Coronary artery (tissue), 2 donors: ENCODE measurements at regions not wholly inside any gene's neighbourhood (a gene's known extent, or its start where the extent isn't known, plus 50 kb on each side); places are given as distances from the start of the nearest gene placed in this dataset.

Experiments
- DNase-seq: peaks from one replicate; pipeline ENCODE4 v3.0.0-alpha.2; 2017; ENCODE audit warnings: low spot score
- H3K27ac ChIP-seq, 2 donors: fragments of 200-600 bp; sonication (generic); one replicate each; pipeline ENCODE4 v1.5.1; 2016 to 2019
- H3K4me3 ChIP-seq: fragments of 200-600 bp; sonication (generic); 2 replicates; pipeline ENCODE4 v1.5.1; 2016; ENCODE audit warnings: mild to moderate bottlenecking, moderate library complexity
- TF ChIP-seq, protein P1 (sequence below): fragments of 200-600 bp; sonication (generic); IDR thresholded peaks from one replicate; pipeline ENCODE4 v1.5.1; 2019; ENCODE audit warnings: antibody characterized with exemption

- Histone ChIP-seq H3K4me3 (no peak overlapping the region), H3K27ac (no peak overlapping the region)
- DNase-seq: no peak
- TF ChIP-seq, protein P1, sequence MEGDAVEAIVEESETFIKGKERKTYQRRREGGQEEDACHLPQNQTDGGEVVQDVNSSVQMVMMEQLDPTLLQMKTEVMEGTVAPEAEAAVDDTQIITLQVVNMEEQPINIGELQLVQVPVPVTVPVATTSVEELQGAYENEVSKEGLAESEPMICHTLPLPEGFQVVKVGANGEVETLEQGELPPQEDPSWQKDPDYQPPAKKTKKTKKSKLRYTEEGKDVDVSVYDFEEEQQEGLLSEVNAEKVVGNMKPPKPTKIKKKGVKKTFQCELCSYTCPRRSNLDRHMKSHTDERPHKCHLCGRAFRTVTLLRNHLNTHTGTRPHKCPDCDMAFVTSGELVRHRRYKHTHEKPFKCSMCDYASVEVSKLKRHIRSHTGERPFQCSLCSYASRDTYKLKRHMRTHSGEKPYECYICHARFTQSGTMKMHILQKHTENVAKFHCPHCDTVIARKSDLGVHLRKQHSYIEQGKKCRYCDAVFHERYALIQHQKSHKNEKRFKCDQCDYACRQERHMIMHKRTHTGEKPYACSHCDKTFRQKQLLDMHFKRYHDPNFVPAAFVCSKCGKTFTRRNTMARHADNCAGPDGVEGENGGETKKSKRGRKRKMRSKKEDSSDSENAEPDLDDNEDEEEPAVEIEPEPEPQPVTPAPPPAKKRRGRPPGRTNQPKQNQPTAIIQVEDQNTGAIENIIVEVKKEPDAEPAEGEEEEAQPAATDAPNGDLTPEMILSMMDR: no peak
These were observed 905.8 kb upstream of the ADGRL2 start for GRCh38 chr1:80894921-80895320.

GRCh38 chr1:80893115-80893514, 907.6 kb upstream of the ADGRL2 start:
- Histone ChIP-seq H3K4me3 (no peak overlapping the region), H3K27ac (no peak overlapping the region)
- no peak for DNase-seq
- TF ChIP-seq, protein P1: no peak

DNA sequence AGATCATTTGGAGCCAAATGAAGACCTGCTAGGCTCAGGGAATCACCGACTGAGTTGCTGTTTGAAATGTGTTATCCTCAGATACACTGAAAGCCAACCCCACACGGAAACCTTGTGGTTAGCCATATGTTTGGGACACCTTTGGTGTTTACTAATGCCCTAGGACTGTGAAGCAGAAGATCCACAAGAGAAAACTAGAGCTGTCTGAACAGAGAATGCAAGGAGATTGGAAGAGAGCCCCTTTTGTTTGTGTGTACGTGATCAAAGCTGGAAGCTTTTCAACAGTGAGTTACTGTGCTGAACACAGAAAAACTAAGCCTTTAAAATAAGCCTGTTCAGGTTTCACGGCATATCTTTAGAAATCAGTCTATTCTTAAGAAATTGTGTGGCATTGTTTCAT, 908.2 kb upstream of the ADGRL2 start:
- Histone ChIP-seq H3K4me3 (no peak overlapping the region), H3K27ac (no peak overlapping the region)
- no peak for DNase-seq
- TF ChIP-seq, protein P1: no peak

GRCh38 chr1:80891871-80892270, 908.9 kb upstream of the ADGRL2 start:
- no peak overlapping the region for H3K27ac ChIP-seq
- TF ChIP-seq, protein P1: no peak
- DNase-seq: no peak
- H3K4me3 ChIP-seq: no peak overlapping the region

GRCh38 chr1:80882553-80882952, 918.2 kb upstream of the ADGRL2 start:
- Histone ChIP-seq H3K27ac (no peak overlapping the region), H3K4me3 (no peak overlapping the region)
- TF ChIP-seq, protein P1: no peak
- no peak for DNase-seq

GRCh38 chr1:80878343-80878742, 922.4 kb upstream of the ADGRL2 start:
- TF ChIP-seq, protein P1: no peak
- H3K27ac ChIP-seq: no peak overlapping the region
- no peak overlapping the region for H3K4me3 ChIP-seq
- no peak for DNase-seq

- TF ChIP-seq, protein P1: no peak
- H3K27ac ChIP-seq: no peak overlapping the region
- H3K4me3 ChIP-seq: no peak overlapping the region
- DNase-seq: no peak
These were observed 924.7 kb upstream of the ADGRL2 start for GRCh38 chr1:80876035-80876434.
